ENCODE measurements at regions not wholly inside any gene's neighbourhood (a gene's known extent, or its start where the extent isn't known, plus 50 kb on each side); places are given as distances from the start of the nearest gene placed in this dataset.

- Histone ChIP-seq H3K36me3 (replicated peaks in 1 of 2; ENCODE audit: control extremely low read depth in 1 of 2, control insufficient read depth in 1 of 2, extremely low read depth in 1 of 2, insufficient read depth in 2 of 2, low read length in 1 of 2) (no peaks in the 10 kb centered on the region), H3K4me1 (ENCODE audit: control insufficient read depth in 2 of 2, insufficient read depth in 2 of 2, low read length in 2 of 2) (no peaks in the 10 kb centered on the region), H3K9me3 (ENCODE audit: control extremely low read depth in 1 of 3, control insufficient read depth in 2 of 3, insufficient read depth in 1 of 3, low read length in 2 of 3) (no peaks in the 10 kb centered on the region), H3K9ac (ENCODE audit: low read length) (no peak overlapping the region), H3K79me2 (ENCODE audit: control insufficient read depth, insufficient read depth, low read length) (no peaks in the 10 kb centered on the region), H4K20me1 (ENCODE audit: control insufficient read depth, insufficient read depth, low read length, poor library complexity, severe bottlenecking) (no peaks in the 10 kb centered on the region), H2AFZ (ENCODE audit: insufficient read depth, low read depth, low read length, poor library complexity, severe bottlenecking) (no peak overlapping the region), H3K27me3 (replicated peaks in 1 of 4; ENCODE audit: control extremely low read depth in 1 of 4, control insufficient read depth in 3 of 4, insufficient read depth in 4 of 4, low read length in 3 of 4) (no peaks in the 10 kb centered on the region), H3K4me2 (replicated peaks; ENCODE audit: low read depth, low read length, poor library complexity, severe bottlenecking) (no peak overlapping the region), H3K4me3 (ENCODE audit: control extremely low read depth in 1 of 5, extremely low read depth in 1 of 5, insufficient read depth in 1 of 5, low read depth in 2 of 5, low read length in 4 of 5) (no peak overlapping the region), H3K27ac (ENCODE audit: low read length in 2 of 2) (no peak overlapping the region)
- WGBS (ENCODE audit: insufficient coverage): no CpG with 5 or more reads among the region's 1 CpG
- ChIA-PET POLR2A (no interaction called here), CTCF (no interaction called here)
- Mint-ChIP-seq H3K27me3 (peaks cover 3% of the 10 kb centered on the region), H3K27ac (no peak overlapping the region), H3K4me3 (no peak overlapping the region), H3K9me3 (ENCODE audit: insufficient read depth) (no peaks in the 10 kb centered on the region), H3K4me1 (no peaks in the 10 kb centered on the region)
- ATAC-seq (ENCODE audit: low read depth): no peak
- DNase-seq: no peak
- intact Hi-C loops (cut with micrococcal nuclease): no loop called here
- no peak for TF ChIP-seq CTCF (IDR thresholded peaks at IDR 0.05)
- no peak for TF ChIP-seq EZH2 (IDR thresholded peaks at IDR 0.05; ENCODE audit: borderline replicate concordance, insufficient read depth, low read depth, low read length, poor library complexity, severe bottlenecking)
Measured at GRCh38 chr12:63318933-63319332, 167.9 kb upstream of the AVPR1A start.

- WGBS (ENCODE audit: insufficient coverage): 94% methylated on average over 7 of the region's 7 CpGs
- ATAC-seq (ENCODE audit: low read depth) (no peak), DNase-seq (no peak)
- Histone ChIP-seq H3K36me3 (replicated peaks in 1 of 2; ENCODE audit: control extremely low read depth in 1 of 2, control insufficient read depth in 1 of 2, extremely low read depth in 1 of 2, insufficient read depth in 2 of 2, low read length in 1 of 2) (no peaks in the 10 kb centered on the region), H3K9ac (ENCODE audit: low read length) (no peak overlapping the region), H4K20me1 (ENCODE audit: control insufficient read depth, insufficient read depth, low read length, poor library complexity, severe bottlenecking) (no peaks in the 10 kb centered on the region), H3K4me1 (ENCODE audit: control insufficient read depth in 2 of 2, insufficient read depth in 2 of 2, low read length in 2 of 2) (no peaks in the 10 kb centered on the region), H3K4me2 (replicated peaks; ENCODE audit: low read depth, low read length, poor library complexity, severe bottlenecking) (no peak overlapping the region), H3K27ac (ENCODE audit: low read length in 2 of 2) (no peak overlapping the region), H3K9me3 (ENCODE audit: control extremely low read depth in 1 of 3, control insufficient read depth in 2 of 3, insufficient read depth in 1 of 3, low read length in 2 of 3) (no peaks in the 10 kb centered on the region), H2AFZ (ENCODE audit: insufficient read depth, low read depth, low read length, poor library complexity, severe bottlenecking) (no peak overlapping the region), H3K27me3 (replicated peaks in 1 of 4; ENCODE audit: control extremely low read depth in 1 of 4, control insufficient read depth in 3 of 4, insufficient read depth in 4 of 4, low read length in 3 of 4) (no peaks in the 10 kb centered on the region), H3K4me3 (ENCODE audit: control extremely low read depth in 1 of 5, extremely low read depth in 1 of 5, insufficient read depth in 1 of 5, low read depth in 2 of 5, low read length in 4 of 5) (no peak overlapping the region), H3K79me2 (ENCODE audit: control insufficient read depth, insufficient read depth, low read length) (no peaks in the 10 kb centered on the region)
- Mint-ChIP-seq H3K4me1 (no peaks in the 10 kb centered on the region), H3K27ac (no peak overlapping the region), H3K4me3 (no peak overlapping the region), H3K27me3 (peaks cover 3% of the 10 kb centered on the region), H3K9me3 (ENCODE audit: insufficient read depth) (no peaks in the 10 kb centered on the region)
- POLR2A ChIA-PET: no interaction called here
- CTCF ChIA-PET: no interaction called here
- TF ChIP-seq CTCF (IDR thresholded peaks at IDR 0.05) (no peak), EZH2 (IDR thresholded peaks at IDR 0.05; ENCODE audit: borderline replicate concordance, insufficient read depth, low read depth, low read length, poor library complexity, severe bottlenecking) (no peak)
- intact Hi-C loops (cut with micrococcal nuclease): no loop called here
Measured at GRCh38 chr12:63318313-63318712, 167.3 kb upstream of the AVPR1A start.

All from B cell (primary cell).